Endothelial cell (in vitro differentiated cells): ENCODE measurements at regions not wholly inside any gene's neighbourhood (a gene's known extent, or its start where the extent isn't known, plus 50 kb on each side); places are given as distances from the start of the nearest gene placed in this dataset.
"Not testable (repeated sequence)": the region's sequence is repeated elsewhere in the genome, so short reads cannot be mapped to it uniquely, and the experiment has no call there.

Source experiments
- DNase-seq: peaks from one replicate; pipeline ENCODE4 v3.0.0; 2021; ENCODE audit warnings: low spot score
- H3K27ac Mint-ChIP-seq: one replicate; pipeline ENCODE4 v1.8.0; 2021; ENCODE audit warnings: mixed read lengths, inconsistent platforms; ENCODE audit not compliant: unreplicated experiment
- H3K27me3 Mint-ChIP-seq: one replicate; pipeline ENCODE4 v1.8.0; 2021; ENCODE audit warnings: mild to moderate bottlenecking, moderate library complexity, mixed read lengths, inconsistent platforms; ENCODE audit not compliant: unreplicated experiment
- H3K36me3 Mint-ChIP-seq: one replicate; pipeline ENCODE4 v1.8.0; 2021; ENCODE audit warnings: mild to moderate bottlenecking, low read depth, mixed read lengths, inconsistent platforms; ENCODE audit not compliant: unreplicated experiment
- H3K4me1 Mint-ChIP-seq: one replicate; pipeline ENCODE4 v1.8.0; 2021; ENCODE audit warnings: mild to moderate bottlenecking, mixed read lengths, inconsistent platforms; ENCODE audit not compliant: unreplicated experiment
- H3K4me3 Mint-ChIP-seq: one replicate; pipeline ENCODE4 v1.8.0; 2021; ENCODE audit warnings: mild to moderate bottlenecking, mixed read lengths, inconsistent platforms; ENCODE audit not compliant: unreplicated experiment
- H3K9me3 Mint-ChIP-seq: one replicate; pipeline ENCODE4 v1.8.0; 2021; ENCODE audit warnings: mixed read lengths, inconsistent platforms; ENCODE audit not compliant: unreplicated experiment
- TF ChIP-seq, protein P1 (sequence below): fragments of 200-600 bp; sonication (generic); IDR thresholded peaks from one replicate; pipeline ENCODE4 v1.5.0; 2021; ENCODE audit warnings: antibody characterized with exemption; ENCODE audit not compliant: unreplicated experiment

GRCh38 chr13:50744116-50744660 lies 99.3 kb downstream of the DLEU7 start:
- no peak overlapping the region for H3K4me3 Mint-ChIP-seq
- H3K27ac Mint-ChIP-seq = no peak overlapping the region
- no peaks in the 10 kb centered on the region for H3K9me3 Mint-ChIP-seq
- H3K27me3 Mint-ChIP-seq = no peaks in the 10 kb centered on the region
- H3K4me1 Mint-ChIP-seq = peaks cover 2% of the 10 kb centered on the region
- DNase-seq = no peak
- TF ChIP-seq, protein P1, sequence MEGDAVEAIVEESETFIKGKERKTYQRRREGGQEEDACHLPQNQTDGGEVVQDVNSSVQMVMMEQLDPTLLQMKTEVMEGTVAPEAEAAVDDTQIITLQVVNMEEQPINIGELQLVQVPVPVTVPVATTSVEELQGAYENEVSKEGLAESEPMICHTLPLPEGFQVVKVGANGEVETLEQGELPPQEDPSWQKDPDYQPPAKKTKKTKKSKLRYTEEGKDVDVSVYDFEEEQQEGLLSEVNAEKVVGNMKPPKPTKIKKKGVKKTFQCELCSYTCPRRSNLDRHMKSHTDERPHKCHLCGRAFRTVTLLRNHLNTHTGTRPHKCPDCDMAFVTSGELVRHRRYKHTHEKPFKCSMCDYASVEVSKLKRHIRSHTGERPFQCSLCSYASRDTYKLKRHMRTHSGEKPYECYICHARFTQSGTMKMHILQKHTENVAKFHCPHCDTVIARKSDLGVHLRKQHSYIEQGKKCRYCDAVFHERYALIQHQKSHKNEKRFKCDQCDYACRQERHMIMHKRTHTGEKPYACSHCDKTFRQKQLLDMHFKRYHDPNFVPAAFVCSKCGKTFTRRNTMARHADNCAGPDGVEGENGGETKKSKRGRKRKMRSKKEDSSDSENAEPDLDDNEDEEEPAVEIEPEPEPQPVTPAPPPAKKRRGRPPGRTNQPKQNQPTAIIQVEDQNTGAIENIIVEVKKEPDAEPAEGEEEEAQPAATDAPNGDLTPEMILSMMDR = no peak
- H3K36me3 Mint-ChIP-seq = no peaks in the 10 kb centered on the region

DNA sequence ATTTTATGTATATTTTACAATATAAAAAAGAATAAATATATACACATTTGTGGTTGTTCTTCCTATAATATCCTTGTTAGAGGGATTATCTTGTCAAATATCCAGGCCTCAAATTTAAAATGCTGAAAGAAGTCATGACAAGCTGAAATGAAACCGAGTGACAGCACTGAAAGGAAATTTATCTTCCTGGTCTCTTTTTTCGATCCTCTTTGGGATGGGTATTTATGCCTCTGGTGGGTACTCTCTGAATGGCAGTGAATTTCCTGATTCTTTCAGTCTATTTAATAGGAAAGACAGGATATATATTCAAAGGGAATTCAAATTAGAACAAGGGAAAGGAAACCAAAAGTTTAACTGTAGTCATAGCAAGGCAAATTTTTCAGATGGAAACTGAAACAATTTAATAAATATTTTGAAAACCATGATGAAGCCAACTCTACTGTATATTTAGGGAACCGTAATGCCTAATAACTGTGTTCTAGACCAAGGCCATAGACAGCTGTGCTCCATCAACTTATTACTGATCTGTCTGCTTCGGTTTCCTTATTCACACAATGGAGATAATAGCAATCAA lies 97.9 kb downstream of the DLEU7 start:
- Mint-ChIP-seq H3K4me1 (peaks cover 2% of the 10 kb centered on the region), H3K4me3 (no peak overlapping the region), H3K9me3 (no peaks in the 10 kb centered on the region), H3K27me3 (no peaks in the 10 kb centered on the region), H3K36me3 (no peaks in the 10 kb centered on the region), H3K27ac (no peak overlapping the region)
- no peak for DNase-seq
- TF ChIP-seq, protein P1 = peak; percentile 32

DNA sequence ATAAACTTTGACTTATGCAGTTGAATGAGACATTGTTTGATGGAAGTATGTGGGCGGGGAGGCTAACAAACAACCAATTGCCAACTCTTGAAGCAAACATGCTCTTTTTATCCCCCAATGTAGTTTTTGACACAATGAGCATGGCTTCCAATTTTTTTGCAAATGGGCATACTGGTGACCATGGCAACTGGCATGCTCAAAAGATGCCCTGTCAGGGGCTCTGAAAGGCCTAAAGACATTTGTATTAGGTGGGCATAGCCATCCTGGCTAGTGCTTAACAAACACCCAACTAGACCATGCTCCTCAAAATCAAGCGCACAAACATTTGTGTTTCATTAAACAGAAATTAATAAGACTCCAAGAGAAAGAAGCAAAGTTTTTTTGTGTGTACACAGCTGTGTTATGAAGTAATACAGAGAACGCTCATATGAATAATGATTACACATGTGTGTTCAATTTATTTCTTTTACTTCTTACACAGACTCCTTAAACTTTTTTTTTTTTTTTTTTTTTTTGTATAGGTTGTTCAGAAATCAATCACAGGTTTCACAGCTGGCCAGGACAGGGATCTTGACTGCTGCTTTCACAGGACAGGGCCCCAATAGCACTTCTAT lies 95.6 kb downstream of the DLEU7 start:
- H3K36me3 Mint-ChIP-seq = peaks cover 4% of the 10 kb centered on the region
- TF ChIP-seq, protein P1 = no peak
- H3K27me3 Mint-ChIP-seq = no peaks in the 10 kb centered on the region
- H3K9me3 Mint-ChIP-seq = no peaks in the 10 kb centered on the region
- no peak overlapping the region for H3K27ac Mint-ChIP-seq
- peaks cover 2% of the 10 kb centered on the region for H3K4me1 Mint-ChIP-seq
- H3K4me3 Mint-ChIP-seq = no peak overlapping the region
- no peak for DNase-seq

- not testable (repeated sequence) for H3K4me1 Mint-ChIP-seq, H3K27ac Mint-ChIP-seq, H3K9me3 Mint-ChIP-seq, DNase-seq, H3K27me3 Mint-ChIP-seq, H3K36me3 Mint-ChIP-seq, H3K4me3 Mint-ChIP-seq
These were observed 90.3 kb downstream of the DLEU7 start for GRCh38 chr13:50753221-50753620.

DNA sequence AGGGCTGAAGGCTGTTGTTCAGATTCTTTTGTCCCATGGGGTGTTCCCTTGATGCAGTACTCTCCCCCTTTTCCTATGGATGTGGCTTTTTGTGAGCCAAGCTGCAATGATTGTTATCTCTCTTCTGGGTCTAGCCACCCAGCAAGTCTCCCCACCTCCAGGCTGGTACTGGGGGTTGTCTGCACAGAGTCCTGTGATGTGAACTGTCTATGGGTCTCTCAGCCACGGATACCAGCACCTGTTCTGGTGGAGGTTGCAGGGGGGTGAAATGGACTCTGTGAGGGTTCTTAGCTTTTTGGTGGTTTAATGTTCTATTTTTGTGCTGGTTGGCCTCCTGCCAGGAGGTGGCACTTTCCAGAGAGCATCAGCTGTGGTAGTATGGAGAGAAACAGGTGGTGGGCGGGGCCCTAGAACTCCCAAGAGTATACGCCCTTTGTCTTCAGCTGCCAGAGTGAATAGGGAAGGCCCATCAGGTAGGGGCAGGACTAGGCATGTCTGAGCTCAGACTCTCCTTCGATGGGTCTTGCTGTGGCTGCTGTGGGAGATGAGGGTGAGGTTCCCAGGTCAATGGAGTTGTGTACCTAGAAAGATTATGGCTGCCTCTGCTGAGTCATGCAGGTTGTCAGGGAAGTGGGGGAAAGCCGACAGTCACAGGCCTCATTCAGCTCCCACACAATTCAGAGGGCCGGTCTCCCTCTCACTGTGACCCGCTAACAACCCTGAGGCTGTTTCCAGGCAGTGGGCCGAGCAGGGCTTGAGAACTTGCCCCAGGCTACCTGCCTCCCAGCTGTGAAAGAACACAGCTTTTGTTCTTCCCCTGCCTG lies 87.4 kb downstream of the DLEU7 start:
- not testable (repeated sequence) for DNase-seq

DNA sequence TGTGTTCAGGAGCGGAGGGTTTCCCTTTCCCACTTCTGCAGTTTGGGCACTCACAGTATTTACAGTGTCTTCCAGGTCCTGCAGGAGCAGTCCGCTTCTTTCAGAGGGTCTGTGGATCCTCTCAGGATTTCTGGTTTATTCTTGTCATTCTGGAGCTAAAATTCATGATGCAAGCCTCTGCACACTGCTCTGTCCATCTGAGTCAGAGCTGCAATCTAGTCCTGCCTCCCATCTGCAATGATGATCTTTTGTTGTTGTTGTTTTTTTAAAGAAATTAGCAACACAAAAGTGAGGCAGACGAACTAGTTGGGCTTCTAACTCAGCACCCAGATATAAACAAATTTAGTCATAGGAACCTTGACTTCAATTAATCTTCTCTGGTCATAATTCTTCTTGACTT lies 86.5 kb downstream of the DLEU7 start:
- Mint-ChIP-seq H3K36me3 (peaks cover 10% of the 10 kb centered on the region), H3K27ac (no peak overlapping the region)

More for the DNA sequence above, 87.4 kb downstream of the DLEU7 start:
- H3K9me3 Mint-ChIP-seq, H3K27ac Mint-ChIP-seq, H3K4me3 Mint-ChIP-seq, H3K4me1 Mint-ChIP-seq, H3K36me3 Mint-ChIP-seq, H3K27me3 Mint-ChIP-seq: not testable (repeated sequence)

More for the DNA sequence above, 86.5 kb downstream of the DLEU7 start:
- TF ChIP-seq, protein P1 = no peak
- no peak overlapping the region for H3K4me3 Mint-ChIP-seq
- no peaks in the 10 kb centered on the region for H3K9me3 Mint-ChIP-seq
- no peaks in the 10 kb centered on the region for H3K27me3 Mint-ChIP-seq
- H3K4me1 Mint-ChIP-seq = no peaks in the 10 kb centered on the region
- DNase-seq = no peak
